Stimulated activated CD4-positive, alpha-beta T cell treated with anti-CD3 and anti-CD28 coated beads, Interleukin-1b, Interleukin-23, amount 100 ng/mL, for 48 hours (primary cell): ENCODE measurements at regions not wholly inside any gene's neighbourhood (a gene's known extent, or its start where the extent isn't known, plus 50 kb on each side); places are given as distances from the start of the nearest gene placed in this dataset.

Experiments used
- DNase-seq: peaks from one replicate; pipeline ENCODE4 v3.0.0-alpha.2; 2020

- no peak for DNase-seq
Observed at GRCh38 chr3:124201226-124201625, 209.3 kb upstream of the ROPN1 start.

DNA sequence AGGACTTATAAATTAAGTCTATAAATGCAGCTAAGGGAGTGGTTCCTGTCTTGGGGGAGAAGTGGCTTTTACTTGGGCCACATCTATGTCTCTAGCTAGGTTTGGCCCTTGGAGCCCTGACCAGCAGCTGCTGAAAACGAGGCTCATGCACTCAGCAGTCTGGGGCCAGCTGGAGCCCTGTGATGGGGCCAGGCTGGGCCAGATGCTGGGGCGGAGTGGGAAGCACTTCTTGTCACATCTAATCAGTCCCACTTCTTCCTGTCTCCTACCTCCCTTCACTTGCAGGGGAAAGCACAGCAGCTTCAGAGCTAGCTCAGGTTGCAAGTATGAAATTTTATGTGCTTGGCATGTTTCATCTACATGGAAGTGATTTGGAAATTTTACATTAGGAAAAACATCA lies 209.9 kb upstream of the ROPN1 start:
- no peak for DNase-seq

GRCh38 chr3:124202754-124203153 lies 210.8 kb upstream of the ROPN1 start:
- no peak for DNase-seq

GRCh38 chr3:124203292-124203691 lies 211.4 kb upstream of the ROPN1 start:
- DNase-seq: no peak

DNA sequence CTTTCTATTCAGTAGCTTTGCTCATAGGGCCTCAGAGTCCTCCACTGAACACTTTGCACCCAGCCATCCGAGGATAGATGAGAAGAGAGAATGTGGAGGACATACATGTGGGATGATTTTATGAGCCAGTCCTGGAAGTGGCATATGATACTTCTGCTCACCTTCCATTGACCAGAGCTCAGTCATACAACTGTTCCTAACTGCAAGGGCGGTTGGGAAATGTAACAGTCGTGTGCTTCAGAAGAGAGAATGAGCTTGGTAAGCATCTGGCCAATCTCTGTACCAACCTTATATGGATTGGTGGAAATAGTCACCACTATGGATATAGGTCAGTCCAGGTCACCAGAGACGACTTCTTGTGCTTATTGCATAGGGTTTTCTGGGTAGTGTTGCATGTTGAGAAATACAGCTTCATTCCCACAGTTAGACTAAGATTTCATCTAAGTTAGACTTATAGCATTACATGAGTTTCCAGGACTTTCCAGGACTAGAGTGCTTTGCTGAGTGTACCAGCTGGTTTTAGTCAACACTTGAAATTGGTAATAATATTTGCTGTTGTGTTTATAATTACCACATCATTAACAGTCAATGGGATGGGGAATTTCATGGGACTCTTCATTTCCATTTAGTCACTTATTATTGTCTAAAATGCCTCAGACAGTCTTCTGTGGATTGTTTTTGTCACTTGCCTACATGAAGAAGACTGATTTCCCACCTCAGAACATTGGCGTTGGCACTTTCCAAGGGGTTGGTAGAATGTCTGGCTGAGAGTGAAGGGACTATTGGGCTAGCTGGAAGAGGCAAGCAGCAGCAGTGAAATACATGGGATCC lies 214.5 kb upstream of the ROPN1 start:
- DNase-seq: no peak

- no peak for DNase-seq
Observed at GRCh38 chr3:124207077-124207476, 215.2 kb upstream of the ROPN1 start.

GRCh38 chr3:124207873-124208485 lies 216.1 kb upstream of the ROPN1 start:
- DNase-seq: no peak

DNA sequence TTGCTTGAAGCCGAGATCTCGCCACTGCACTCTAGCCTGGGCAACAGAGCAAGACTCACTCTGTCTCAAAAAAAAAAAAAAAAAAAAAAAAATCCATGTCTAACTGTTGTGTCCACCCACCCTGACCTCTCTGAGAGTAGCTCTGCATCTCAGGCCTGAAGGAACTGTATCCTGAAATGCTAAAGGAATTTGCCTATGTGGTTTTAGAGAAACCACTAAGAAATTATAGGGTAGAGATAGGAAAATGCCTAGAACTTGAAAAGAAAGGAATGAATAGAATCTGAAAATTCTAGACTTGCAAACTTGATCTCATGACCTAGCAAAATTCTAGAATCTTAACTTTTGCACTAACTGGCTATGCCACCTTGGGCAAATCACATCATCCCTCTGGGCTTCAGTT lies 217.5 kb upstream of the ROPN1 start:
- no peak for DNase-seq

DNA sequence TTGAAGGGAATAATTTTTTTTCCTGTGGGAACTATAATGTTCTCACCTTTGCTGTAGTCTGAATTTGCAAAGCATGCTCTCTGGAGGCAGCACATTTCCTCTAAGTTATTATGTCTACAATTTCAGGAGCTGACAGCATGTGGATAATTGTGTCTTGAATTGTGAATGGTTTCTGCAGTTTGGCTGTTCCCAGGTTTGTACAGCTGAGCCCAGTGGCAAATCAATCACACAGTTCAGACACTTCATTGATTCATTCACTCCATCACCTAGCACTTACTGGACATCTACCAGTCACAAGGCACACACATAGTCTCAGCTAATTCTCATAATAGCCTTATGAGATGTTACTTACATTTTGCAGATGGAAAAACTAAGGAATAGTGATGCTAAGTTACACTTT lies 219.0 kb upstream of the ROPN1 start:
- no peak for DNase-seq

GRCh38 chr3:124213641-124214040 lies 221.7 kb upstream of the ROPN1 start:
- no peak for DNase-seq

DNA sequence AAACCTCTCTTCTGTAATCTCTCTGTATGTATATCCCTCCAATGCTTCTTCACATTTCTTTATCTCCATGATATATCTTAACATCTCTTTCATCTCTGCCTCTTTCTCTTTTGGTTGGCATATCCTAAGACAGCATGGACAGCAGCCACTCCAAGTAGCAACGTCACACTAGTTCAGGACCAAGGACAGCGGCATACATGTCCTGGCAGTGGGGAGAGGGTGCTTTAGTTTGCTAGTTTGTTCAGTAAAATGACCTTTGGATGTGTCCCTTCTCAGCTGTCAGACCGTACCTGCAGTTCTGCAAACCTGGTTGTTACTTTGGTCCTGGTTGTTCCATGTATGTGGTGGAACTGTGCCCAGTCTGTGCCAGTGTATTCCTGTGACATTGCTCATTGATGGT lies 225.6 kb upstream of the ROPN1 start:
- peak; percentile 4 for DNase-seq

- DNase-seq: no peak
Observed at GRCh38 chr3:124221422-124221821, 229.5 kb upstream of the ROPN1 start.

- no peak for DNase-seq
Observed at GRCh38 chr3:124223853-124224252, 231.9 kb upstream of the ROPN1 start.

DNA sequence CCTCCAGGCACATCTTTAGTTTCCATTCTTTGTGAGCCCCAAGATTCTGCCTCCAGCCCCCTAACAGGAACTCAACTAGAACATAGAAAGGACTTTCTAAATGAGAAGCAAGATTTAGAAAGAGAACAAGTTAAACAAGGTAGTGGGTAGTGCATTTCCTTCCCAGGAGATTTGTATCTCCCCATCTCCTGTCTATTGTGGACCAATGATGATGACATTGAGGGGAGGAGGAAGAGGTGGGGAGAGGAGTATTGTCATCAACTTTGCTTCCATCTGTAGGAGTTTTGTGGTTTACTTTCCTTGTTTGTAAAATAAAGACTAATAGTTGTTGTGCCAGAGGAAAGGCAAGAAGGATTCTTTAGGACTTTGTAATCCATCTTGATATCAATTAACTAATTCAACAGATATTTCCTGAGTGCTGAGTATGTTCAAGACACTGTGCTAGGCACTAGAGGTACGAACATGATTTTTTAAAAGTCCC lies 235.3 kb upstream of the ROPN1 start:
- no peak for DNase-seq

DNA sequence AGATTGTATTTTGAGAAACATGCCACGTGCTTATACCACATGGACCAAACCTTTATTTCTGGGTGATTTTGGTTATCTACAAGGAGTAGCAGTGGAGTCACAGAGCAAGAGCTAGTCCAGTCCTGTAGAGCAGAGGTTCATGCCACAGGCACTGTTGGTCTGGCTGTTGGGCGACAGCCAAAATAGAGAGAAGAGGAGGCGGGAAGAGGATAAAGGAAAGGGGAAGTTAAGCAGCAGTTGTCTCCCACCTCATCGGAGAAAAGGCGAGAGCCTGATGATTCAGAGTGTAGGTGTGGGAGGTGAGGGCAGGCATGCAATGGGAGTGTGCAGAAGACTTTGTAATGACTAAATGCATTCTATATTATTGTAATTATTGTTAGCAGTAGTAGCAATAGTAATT lies 237.5 kb upstream of the ROPN1 start:
- no peak for DNase-seq

GRCh38 chr3:124229836-124230235 lies 237.9 kb upstream of the ROPN1 start:
- DNase-seq: no peak

DNA sequence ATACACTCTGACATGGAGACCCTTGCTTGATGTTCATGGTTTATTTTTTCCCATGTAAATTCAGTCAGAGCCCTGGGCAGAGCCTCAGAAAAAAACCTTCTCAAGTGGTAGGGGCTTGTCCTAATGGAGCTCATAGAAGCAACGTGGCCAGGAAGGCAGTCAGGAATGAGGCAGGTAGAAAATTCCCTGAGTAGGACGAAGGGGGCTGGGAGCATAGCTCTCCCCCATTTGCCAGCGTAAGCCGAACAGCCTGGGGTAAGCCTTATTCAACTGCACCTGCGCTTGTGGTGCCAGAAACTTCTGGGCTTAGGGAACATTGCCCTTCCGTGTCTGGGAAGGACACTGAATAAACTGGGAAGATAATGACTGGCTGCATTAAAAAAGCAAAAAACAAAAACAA lies 238.5 kb upstream of the ROPN1 start:
- DNase-seq: no peak

DNA sequence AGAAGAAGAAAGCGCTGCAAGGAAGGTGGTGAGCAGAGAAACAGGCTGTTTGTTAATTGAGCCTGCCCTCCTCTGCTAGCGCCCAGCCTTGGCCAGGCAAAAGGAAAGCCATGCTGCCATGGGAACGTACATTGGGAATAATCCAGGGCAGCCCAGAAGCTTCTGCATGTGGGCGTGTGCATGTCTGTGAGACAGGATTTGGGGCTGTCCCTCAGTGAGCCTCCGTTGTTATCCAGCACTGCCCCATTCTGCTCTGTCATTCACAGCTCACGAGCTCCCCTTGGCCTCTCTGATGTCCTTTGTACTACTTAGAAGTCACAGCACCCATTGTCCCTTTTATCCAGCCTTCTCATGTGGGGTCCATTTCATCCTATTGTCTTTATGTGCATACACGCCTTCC lies 239.1 kb upstream of the ROPN1 start:
- no peak for DNase-seq

DNA sequence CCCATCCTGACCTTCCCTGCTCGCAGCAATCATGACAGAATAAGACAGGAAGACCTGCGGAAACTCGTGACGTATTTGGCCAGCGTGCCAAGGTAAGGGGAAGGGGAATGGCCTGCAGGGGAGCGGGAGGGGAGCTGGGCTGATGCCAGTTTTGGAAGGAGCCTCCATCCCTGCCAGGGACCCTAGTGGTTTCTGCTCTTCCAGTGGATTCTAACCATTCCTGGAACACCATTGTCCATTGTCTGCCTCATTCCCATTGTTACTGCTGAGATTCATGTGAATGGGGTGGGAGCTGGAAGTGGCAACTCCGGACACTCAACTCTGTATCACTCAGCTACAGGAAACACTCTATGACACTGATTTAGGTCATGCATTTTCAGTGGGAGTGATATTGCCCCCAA lies 242.9 kb upstream of the ROPN1 start:
- no peak for DNase-seq

GRCh38 chr3:124235446-124235845 lies 243.5 kb upstream of the ROPN1 start:
- no peak for DNase-seq

- DNase-seq: no peak
Observed at GRCh38 chr3:124243177-124243859, 251.4 kb upstream of the ROPN1 start.

DNA sequence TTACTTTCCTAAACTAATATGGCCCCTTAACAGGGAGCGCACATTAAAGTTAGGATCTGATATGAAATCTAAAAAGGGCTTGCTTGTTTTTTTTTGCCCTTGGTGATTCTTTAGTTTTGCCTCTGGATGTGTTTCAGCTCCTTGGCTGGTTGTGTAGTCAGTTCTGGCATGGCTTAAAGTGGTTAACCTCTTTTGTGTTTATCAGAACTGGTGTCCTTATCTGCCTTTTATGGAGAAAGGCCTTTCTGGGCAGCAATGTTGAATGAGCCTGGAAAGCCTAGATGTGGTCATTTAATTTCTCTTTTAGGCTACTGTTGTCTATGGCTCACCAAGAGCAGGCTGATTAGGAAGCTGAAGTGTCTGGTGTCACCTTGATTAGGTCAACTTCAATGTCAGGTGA lies 254.5 kb upstream of the ROPN1 start:
- DNase-seq: no peak

- DNase-seq: no peak
Observed at GRCh38 chr3:124246949-124247348, 255.0 kb upstream of the ROPN1 start.

GRCh38 chr3:124248471-124249028 lies 256.6 kb upstream of the ROPN1 start:
- no peak for DNase-seq
